ENCODE measurements at regions not wholly inside any gene's neighbourhood (a gene's known extent, or its start where the extent isn't known, plus 50 kb on each side); places are given as distances from the start of the nearest gene placed in this dataset.

DNA sequence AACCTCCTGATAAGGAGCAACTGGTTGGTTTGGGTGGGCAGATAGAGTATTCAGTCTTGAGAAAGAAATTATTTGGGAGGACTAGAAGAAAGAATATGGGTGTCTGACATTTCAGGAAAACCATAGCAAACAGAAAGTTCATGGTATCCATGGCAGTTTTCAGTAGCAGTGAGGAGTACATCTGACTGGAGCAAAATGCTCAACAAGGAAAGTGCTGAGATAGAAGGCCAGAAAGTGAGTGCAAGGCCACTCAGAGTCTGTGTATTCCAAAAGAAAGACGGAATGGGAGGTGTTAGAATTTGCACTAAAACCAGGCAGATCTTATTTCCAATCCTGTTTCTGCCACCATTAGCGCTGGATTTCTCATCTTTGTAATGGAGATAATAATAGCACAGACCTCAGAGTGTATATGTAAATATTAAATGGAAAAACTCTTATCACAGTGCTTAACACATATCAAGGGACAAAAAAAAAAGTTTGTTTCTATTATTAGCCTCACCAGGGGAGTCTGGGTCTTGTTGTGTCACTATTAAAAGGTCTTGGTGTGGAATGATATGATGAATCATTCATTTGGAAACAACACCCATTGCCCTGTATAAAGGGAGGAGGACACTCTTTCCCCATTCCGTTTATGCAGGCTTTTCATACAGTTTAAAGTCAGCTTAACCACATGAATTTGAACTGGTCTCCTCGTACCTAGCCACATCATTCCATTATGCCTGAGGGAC lies 349.8 kb downstream of the IPO8 start:
- TF ChIP-seq, protein P1, sequence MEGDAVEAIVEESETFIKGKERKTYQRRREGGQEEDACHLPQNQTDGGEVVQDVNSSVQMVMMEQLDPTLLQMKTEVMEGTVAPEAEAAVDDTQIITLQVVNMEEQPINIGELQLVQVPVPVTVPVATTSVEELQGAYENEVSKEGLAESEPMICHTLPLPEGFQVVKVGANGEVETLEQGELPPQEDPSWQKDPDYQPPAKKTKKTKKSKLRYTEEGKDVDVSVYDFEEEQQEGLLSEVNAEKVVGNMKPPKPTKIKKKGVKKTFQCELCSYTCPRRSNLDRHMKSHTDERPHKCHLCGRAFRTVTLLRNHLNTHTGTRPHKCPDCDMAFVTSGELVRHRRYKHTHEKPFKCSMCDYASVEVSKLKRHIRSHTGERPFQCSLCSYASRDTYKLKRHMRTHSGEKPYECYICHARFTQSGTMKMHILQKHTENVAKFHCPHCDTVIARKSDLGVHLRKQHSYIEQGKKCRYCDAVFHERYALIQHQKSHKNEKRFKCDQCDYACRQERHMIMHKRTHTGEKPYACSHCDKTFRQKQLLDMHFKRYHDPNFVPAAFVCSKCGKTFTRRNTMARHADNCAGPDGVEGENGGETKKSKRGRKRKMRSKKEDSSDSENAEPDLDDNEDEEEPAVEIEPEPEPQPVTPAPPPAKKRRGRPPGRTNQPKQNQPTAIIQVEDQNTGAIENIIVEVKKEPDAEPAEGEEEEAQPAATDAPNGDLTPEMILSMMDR (IDR thresholded peaks at IDR 0.05 in 8 of 11, conservative IDR thresholded peaks at IDR 0.05 in 3 of 11) = no peak
- no peak for TF ChIP-seq POLR2A (IDR thresholded peaks at IDR 0.05)

All from spleen (tissue), 7 donors.